Psoas muscle (tissue), 7 donors: ENCODE measurements at regions not wholly inside any gene's neighbourhood (a gene's known extent, or its start where the extent isn't known, plus 50 kb on each side); places are given as distances from the start of the nearest gene placed in this dataset.

Experiments used
- ATAC-seq, 4 donors: fragments of 200-7000 bp; cut with Tn5 transposase; one replicate each; pipeline ENCODE4 v1.9.1; 2020; ENCODE audit warnings: moderate library complexity in 3 of 4, mild to moderate bottlenecking in 2 of 4
- DNase-seq, 2 donors: peaks; one replicate each; pipeline ENCODE4 v3.0.0-alpha.2; 2020
- H3K27ac ChIP-seq: fragments of 200-600 bp; one replicate; pipeline ENCODE4 v1.8.0; 2022
- H3K27me3 ChIP-seq, 3 donors: fragments of 200-600 bp in 1 of 3; one replicate each; pipeline versions ENCODE4 v1.6.1 to v1.8.0; 2013 to 2022; ENCODE audit warnings: low read length in 2 of 3, mild to moderate bottlenecking in 2 of 3, moderate library complexity in 1 of 3; ENCODE audit not compliant: insufficient read depth in 3 of 3
- H3K36me3 ChIP-seq, 2 donors: fragments of 200-600 bp in 1 of 2; one replicate each; pipeline versions ENCODE4 v1.6.1 to v1.8.0; 2013 to 2022; ENCODE audit warnings: low read depth in 1 of 2, mild to moderate bottlenecking in 1 of 2, moderate library complexity in 1 of 2; ENCODE audit not compliant: insufficient read depth in 1 of 2
- H3K4me1 ChIP-seq: fragments of 200-600 bp; one replicate; pipeline ENCODE4 v1.8.0; 2022
- H3K4me3 ChIP-seq: fragments of 200-600 bp; one replicate; pipeline ENCODE4 v1.8.0; 2022; ENCODE audit warnings: mild to moderate bottlenecking
- H3K9me3 ChIP-seq: fragments of 200-600 bp; one replicate; pipeline ENCODE4 v1.8.0; 2022
- WGBS, 3 donors: extraction: QIAGEN DNeasy Blood & Tissue Kit; methylation state at CpG; one replicate each; pipeline versions ENCODE4 v1.1.6 to v1.1.7; 2013; 5-methylcytosine and 5-hydroxymethylcytosine counted together
- intact Hi-C, 2 donors: fragments of 100-400 bp; cut with DNase I; formaldehyde crosslinking; loops; one replicate each; pipeline versions ENCODE4 v1.11.0 to v1.14.2; 2022
- TF ChIP-seq, protein P1 (sequence below): fragments of 200-600 bp; IDR thresholded peaks from one replicate; pipeline ENCODE4 v1.8.0; 2022; ENCODE audit warnings: antibody characterized with exemption
- donor health status: healthy with polysubstance abuse.
- donor health status: DM: no; HTN: no; CAD: no; lungs with moderate emphysema.
- donor health status: Bipolar disorder and iron deficiency.
- donor health status: healthy.
- donor health status: DM: yes; HTN: yes; CAD: no.
- donor health status: DM: no; HTN: no; CAD: no.
- donor health status: DM: yes; HTN: yes; CAD: no.

DNA sequence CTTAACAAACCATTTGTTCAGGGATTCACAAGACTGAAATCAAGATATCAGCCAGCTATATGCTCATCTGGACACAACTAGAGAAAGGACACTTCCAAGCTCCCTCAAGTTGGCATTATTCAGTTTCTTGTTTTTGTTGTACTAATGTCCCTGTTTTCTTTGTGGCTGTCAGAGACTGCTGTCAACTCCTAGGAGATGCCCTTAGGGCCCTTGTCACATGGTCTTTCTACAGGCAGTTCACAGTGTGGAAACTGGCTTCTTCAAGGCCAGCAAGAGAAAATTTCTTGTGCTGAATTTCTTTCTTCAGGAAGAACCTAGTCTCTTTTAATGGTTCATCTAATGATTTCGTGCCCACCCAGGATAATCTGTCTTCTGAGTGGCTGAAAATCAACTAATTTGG, 677.2 kb upstream of the MAN1A1 start:
- TF ChIP-seq, protein P1, sequence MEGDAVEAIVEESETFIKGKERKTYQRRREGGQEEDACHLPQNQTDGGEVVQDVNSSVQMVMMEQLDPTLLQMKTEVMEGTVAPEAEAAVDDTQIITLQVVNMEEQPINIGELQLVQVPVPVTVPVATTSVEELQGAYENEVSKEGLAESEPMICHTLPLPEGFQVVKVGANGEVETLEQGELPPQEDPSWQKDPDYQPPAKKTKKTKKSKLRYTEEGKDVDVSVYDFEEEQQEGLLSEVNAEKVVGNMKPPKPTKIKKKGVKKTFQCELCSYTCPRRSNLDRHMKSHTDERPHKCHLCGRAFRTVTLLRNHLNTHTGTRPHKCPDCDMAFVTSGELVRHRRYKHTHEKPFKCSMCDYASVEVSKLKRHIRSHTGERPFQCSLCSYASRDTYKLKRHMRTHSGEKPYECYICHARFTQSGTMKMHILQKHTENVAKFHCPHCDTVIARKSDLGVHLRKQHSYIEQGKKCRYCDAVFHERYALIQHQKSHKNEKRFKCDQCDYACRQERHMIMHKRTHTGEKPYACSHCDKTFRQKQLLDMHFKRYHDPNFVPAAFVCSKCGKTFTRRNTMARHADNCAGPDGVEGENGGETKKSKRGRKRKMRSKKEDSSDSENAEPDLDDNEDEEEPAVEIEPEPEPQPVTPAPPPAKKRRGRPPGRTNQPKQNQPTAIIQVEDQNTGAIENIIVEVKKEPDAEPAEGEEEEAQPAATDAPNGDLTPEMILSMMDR = no peak
- H3K27me3 ChIP-seq = no peaks in the 10 kb centered on the region
- no peaks in the 10 kb centered on the region for H3K9me3 ChIP-seq
- H3K36me3 ChIP-seq = no peaks in the 10 kb centered on the region
- ATAC-seq (no peak), DNase-seq (no peak)
- H3K4me3 ChIP-seq = no peak overlapping the region
- no peaks in the 10 kb centered on the region for H3K4me1 ChIP-seq
- 63 to 81% (median 66%) methylated on average over 1 of the region's 1 CpG for WGBS, 3 donors
- intact Hi-C loops = no loop called here
- H3K27ac ChIP-seq = no peak overlapping the region

DNA sequence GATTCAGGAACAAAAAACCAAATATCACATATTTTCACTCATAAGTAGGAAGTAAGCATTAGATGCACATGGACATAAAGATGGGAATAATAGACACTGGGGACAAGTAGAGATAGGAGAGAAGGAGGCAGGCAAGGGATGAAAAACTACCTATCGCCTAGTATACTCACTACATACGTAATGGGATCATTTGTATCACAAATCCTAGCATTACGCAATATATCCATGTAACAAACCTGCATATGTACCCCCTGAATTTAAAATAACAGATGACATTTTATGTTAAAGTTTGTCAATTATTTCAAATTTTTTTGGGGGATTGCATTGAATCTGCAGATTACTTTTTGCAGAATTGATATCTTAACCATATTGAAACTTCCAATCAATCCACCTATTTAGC, 660.5 kb upstream of the MAN1A1 start:
- WGBS, 3 donors = 93 to 97% (median 94%) methylated on average over 3 of the region's 3 CpGs
- intact Hi-C loops = no loop called here
- TF ChIP-seq, protein P1 = no peak
- no peak for ATAC-seq
- Histone ChIP-seq H3K27ac (no peak overlapping the region), H3K9me3 (peaks cover 9% of the 10 kb centered on the region), H3K27me3 (no peaks in the 10 kb centered on the region), H3K36me3 (no peaks in the 10 kb centered on the region), H3K4me3 (no peak overlapping the region), H3K4me1 (no peaks in the 10 kb centered on the region)
- DNase-seq = no peak

DNA sequence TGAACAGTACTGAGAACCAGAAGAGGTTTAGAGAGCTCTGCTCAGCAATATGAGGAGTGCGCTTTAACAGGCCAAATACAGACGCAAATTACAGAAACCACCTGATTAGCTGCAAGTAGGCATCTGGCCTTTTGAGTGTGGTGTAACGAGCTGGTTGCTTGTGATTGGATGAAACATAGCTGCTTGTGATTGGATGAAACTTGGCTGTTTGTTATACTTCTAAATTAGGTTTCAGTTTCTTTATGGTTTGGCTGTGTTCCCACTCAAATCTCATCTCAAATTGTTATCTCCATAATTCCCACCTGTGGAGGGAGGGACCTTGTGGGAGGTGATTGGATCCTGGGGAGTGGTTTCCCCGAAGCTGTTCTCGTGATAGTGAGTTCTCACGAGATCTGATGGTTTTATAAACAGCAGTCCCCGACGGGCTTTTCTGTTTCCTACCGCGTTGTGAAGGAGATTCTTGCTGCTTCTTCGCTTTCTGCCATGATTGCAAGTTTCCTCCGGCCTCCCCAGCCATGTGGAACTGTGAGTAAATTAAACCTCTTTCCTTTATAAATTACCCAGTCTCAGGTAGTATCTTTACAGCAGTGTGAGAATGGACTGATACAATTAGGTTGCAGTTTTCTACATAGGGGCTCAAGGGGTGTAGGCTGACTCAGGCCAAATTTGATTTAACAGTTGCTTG, 655.9 kb upstream of the MAN1A1 start:
- H3K4me1 ChIP-seq = no peaks in the 10 kb centered on the region
- H3K27me3 ChIP-seq = no peaks in the 10 kb centered on the region
- TF ChIP-seq, protein P1 = no peak
- H3K27ac ChIP-seq = no peak overlapping the region
- H3K4me3 ChIP-seq = no peak overlapping the region
- intact Hi-C loops = no loop called here
- ATAC-seq = no peak
- whole genome bisulfite sequencing, 3 donors = 86 to 87% (median 86%) methylated on average over 12 of the region's 12 CpGs
- H3K9me3 ChIP-seq = peaks cover 9% of the 10 kb centered on the region
- DNase-seq = no peak
- H3K36me3 ChIP-seq = no peaks in the 10 kb centered on the region

DNA sequence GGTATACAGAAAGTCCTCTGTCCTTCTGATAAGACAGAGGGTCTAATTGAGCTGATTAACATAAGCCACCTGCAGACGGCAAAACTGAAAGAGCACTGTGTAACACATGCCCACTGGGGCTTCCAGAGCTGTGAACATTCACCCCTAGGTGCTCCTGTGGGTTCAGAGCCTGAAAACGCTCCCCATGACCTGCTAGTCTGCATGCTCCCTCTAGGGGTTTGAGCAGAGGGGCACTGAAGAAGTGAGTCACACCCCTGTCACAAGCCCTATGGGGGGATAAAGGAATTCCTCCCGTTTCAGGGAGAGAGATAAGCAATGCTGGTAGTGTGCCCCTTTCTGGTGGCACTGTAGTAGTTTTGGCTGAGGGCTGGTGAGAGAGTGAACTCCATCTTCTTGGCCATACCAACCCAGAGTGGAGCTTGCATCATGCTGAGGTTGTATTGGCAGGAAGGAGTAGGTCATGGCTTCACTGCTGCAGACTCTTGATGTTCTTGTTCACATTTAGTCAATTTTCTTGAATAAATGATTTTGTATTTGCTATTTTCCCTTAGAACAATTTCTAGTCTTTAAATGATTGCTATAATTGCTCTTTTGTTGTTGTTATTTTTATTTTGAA, 637.5 kb upstream of the MAN1A1 start:
- intact Hi-C loops = no loop called here
- WGBS, 3 donors = 68 to 75% (median 72%) methylated on average over 3 of the region's 3 CpGs

More for the DNA sequence above, 637.5 kb upstream of the MAN1A1 start:
- no peak overlapping the region for H3K4me3 ChIP-seq
- TF ChIP-seq, protein P1 = no peak
- no peaks in the 10 kb centered on the region for H3K4me1 ChIP-seq
- no peak for ATAC-seq
- no peaks in the 10 kb centered on the region for H3K27me3 ChIP-seq
- H3K9me3 ChIP-seq = no peaks in the 10 kb centered on the region
- no peak for DNase-seq
- H3K27ac ChIP-seq = no peak overlapping the region
- no peaks in the 10 kb centered on the region for H3K36me3 ChIP-seq
